Upper lobe of left lung (tissue), 4 donors: ENCODE measurements at regions not wholly inside any gene's neighbourhood (a gene's known extent, or its start where the extent isn't known, plus 50 kb on each side); places are given as distances from the start of the nearest gene placed in this dataset.

Experiments
- CTCF ChIP-seq, 6 experiments: fragments of 450-650 bp in 4 of 6; fragments of 200-600 bp in 2 of 6; sonication (generic) in 2 of 6; IDR thresholded peaks; one replicate each; pipeline ENCODE4 v1.5.1; 2016 to 2019; ENCODE audit warnings: antibody characterized with exemption in 6 of 6
- POLR2AphosphoS5 ChIP-seq, 2 donors: sonication (generic); formaldehyde crosslinking; IDR thresholded peaks; one replicate each; pipeline ENCODE4 v1.5.1; 2017; ENCODE audit warnings: antibody characterized with exemption in 2 of 2

GRCh38 chr16:88326611-88327485 lies 55.9 kb upstream of the ZNF469 start:
- TF ChIP-seq CTCF (IDR thresholded peaks at IDR 0.05) = no peak
- no peak for TF ChIP-seq POLR2AphosphoS5 (IDR thresholded peaks at IDR 0.05)
